H1 (cell line): ENCODE measurements at regions not wholly inside any gene's neighbourhood (a gene's known extent, or its start where the extent isn't known, plus 50 kb on each side); places are given as distances from the start of the nearest gene placed in this dataset.

Experiments used
- CTCF ChIA-PET: fragments of 300-600 bp; sonication (Branson Sonifier 250); formaldehyde crosslinking; loops from one replicate; lab custom pipeline; 2021; ENCODE audit not compliant: partially characterized antibody; lab: Charles Lee
- POLR2A ChIA-PET: fragments of 300-600 bp; sonication (Branson Sonifier 250); formaldehyde crosslinking; loops from one replicate; lab custom pipeline; 2021; ENCODE audit warnings: inconsistent platforms; ENCODE audit not compliant: partially characterized antibody; lab: Charles Lee
- DNase-seq, 2 experiments: peaks; one replicate each; pipeline versions ENCODE4 v3.0.0 to v3.0.0-alpha.2; 2010 to 2022; ENCODE audit warnings: low spot score in 2 of 2, low read depth in 1 of 2, mixed read lengths in 1 of 2
- FAIRE-seq: peaks from 2 replicates; lab custom pipeline; 2011; peaks lifted over from hg19 to GRCh38; lab: Jason Lieb, UNC
- H2AFZ ChIP-seq: 2 replicates; pipeline ENCODE4 v1.8.1; 2012; ENCODE audit warnings: low read length, inconsistent platforms
- H2AK5ac ChIP-seq: 2 replicates; pipeline ENCODE4 v1.6.1; 2013; ENCODE audit warnings: low read depth, low read length
- H2BK120ac ChIP-seq: replicated peaks from 2 replicates; pipeline ENCODE3; 2013; ENCODE audit warnings: low read depth, low read length, inconsistent platforms
- H2BK12ac ChIP-seq: 2 replicates; pipeline ENCODE4 v1.6.1; 2013; ENCODE audit warnings: low read depth, low read length
- H2BK15ac ChIP-seq: 2 replicates; pipeline ENCODE4 v1.6.1; 2013; ENCODE audit warnings: low read length
- H2BK20ac ChIP-seq: 2 replicates; pipeline ENCODE4 v1.6.1; 2013; ENCODE audit warnings: low read length
- H2BK5ac ChIP-seq: 2 replicates; pipeline ENCODE4 v1.6.1; 2013; ENCODE audit warnings: low read depth, low read length
- H3K14ac ChIP-seq: 2 replicates; pipeline ENCODE4 v1.6.1; 2013; ENCODE audit warnings: inconsistent platforms; ENCODE audit not compliant: insufficient read length
- H3K18ac ChIP-seq: 2 replicates; pipeline ENCODE4 v1.6.1; 2013; ENCODE audit warnings: low read length; ENCODE audit errors: extremely low read depth
- H3K23ac ChIP-seq: 2 replicates; pipeline ENCODE4 v1.6.1; 2013; ENCODE audit warnings: inconsistent platforms; ENCODE audit not compliant: insufficient read length
- H3K23me2 ChIP-seq: 2 replicates; pipeline ENCODE4 v1.6.1; 2013; ENCODE audit warnings: low read depth, low read length
- H3K27ac ChIP-seq: 2 replicates; pipeline ENCODE4 v1.6.1; 2011; ENCODE audit warnings: low read depth, low read length, inconsistent platforms
- H3K27me3 ChIP-seq, 4 experiments: replicated peaks in 1 of 4; 1 replicate in 1 of 4; 2 replicates in 3 of 4; pipeline versions ENCODE4 v1.6.1 to v1.8.1; 2011 to 2013; ENCODE audit warnings: low read length in 3 of 4, mild to moderate bottlenecking in 3 of 4, inconsistent platforms in 2 of 4, mixed read lengths in 2 of 4, moderate library complexity in 1 of 4; ENCODE audit not compliant: control insufficient read depth in 3 of 4, insufficient read depth in 3 of 4; ENCODE audit errors: extremely low read depth in 1 of 4
- H3K36me3 ChIP-seq, 4 experiments: 2 replicates each; pipeline versions ENCODE4 v1.6.1 to v1.8.1; 2011 to 2013; ENCODE audit warnings: mild to moderate bottlenecking in 4 of 4, low read length in 3 of 4, moderate library complexity in 2 of 4, control low read depth in 1 of 4, inconsistent platforms in 1 of 4; ENCODE audit not compliant: insufficient read depth in 4 of 4, control insufficient read depth in 2 of 4
- H3K4ac ChIP-seq: replicated peaks from 2 replicates; pipeline ENCODE3; 2013; ENCODE audit warnings: low read length, low read depth, mixed read lengths, inconsistent platforms; ENCODE audit not compliant: insufficient read length
- H3K4me1 ChIP-seq, 4 experiments: replicated peaks in 1 of 4; 1 replicate in 1 of 4; 2 replicates in 3 of 4; pipeline versions ENCODE4 v1.6.1 to v1.8.1; 2011 to 2013; ENCODE audit warnings: low read length in 3 of 4, inconsistent platforms in 2 of 4, mixed read lengths in 1 of 4; ENCODE audit not compliant: insufficient read depth in 4 of 4, control insufficient read depth in 3 of 4
- H3K4me2 ChIP-seq, 2 experiments: 2 replicates each; pipeline versions ENCODE4 v1.6.1 to v1.8.1; 2011 to 2013; ENCODE audit warnings: low read depth in 2 of 2, low read length in 2 of 2, control low read depth in 1 of 2, inconsistent platforms in 1 of 2, mild to moderate bottlenecking in 1 of 2; ENCODE audit not compliant: insufficient read depth in 1 of 2
- H3K4me3 ChIP-seq, 4 experiments: fragments of 200-600, 300-600 bp in 1 of 4; sonication (generic), shearing (Covaris generic), sonication (Bioruptor Twin) in 1 of 4; 2 replicates each; pipeline versions ENCODE4 v1.5.1 to v1.8.1; 2011 to 2016; ENCODE audit warnings: low read length in 4 of 4, low read depth in 3 of 4, control low read depth in 2 of 4, inconsistent platforms in 2 of 4, mild to moderate bottlenecking in 2 of 4, mixed read lengths in 1 of 4, moderate library complexity in 1 of 4; ENCODE audit not compliant: insufficient read depth in 2 of 4; ENCODE audit errors: extremely low read depth in 1 of 4
- H3K56ac ChIP-seq: replicated peaks from 2 replicates; pipeline ENCODE3; 2013; ENCODE audit warnings: low read depth, mild to moderate bottlenecking, mixed read lengths, low read length, inconsistent platforms; ENCODE audit not compliant: insufficient read length
- H3K79me1 ChIP-seq: 2 replicates; pipeline ENCODE4 v1.6.1; 2013; ENCODE audit warnings: low read depth, low read length, control low read depth
- H3K79me2 ChIP-seq, 2 experiments: 2 replicates each; pipeline versions ENCODE4 v1.6.1 to v1.8.1; 2012 to 2013; ENCODE audit warnings: low read length in 2 of 2, mild to moderate bottlenecking in 2 of 2, inconsistent platforms in 1 of 2; ENCODE audit not compliant: insufficient read depth in 2 of 2, control insufficient read depth in 1 of 2
- H3K9ac ChIP-seq, 4 experiments: replicated peaks in 1 of 4; 1 replicate in 1 of 4; 2 replicates in 3 of 4; pipeline versions ENCODE4 v1.6.1 to v1.8.1; 2011 to 2013; ENCODE audit warnings: low read depth in 3 of 4, low read length in 3 of 4, control low read depth in 2 of 4, mild to moderate bottlenecking in 2 of 4, moderate library complexity in 2 of 4, inconsistent platforms in 1 of 4; ENCODE audit errors: extremely low read depth in 1 of 4
- H3K9me3 ChIP-seq, 2 experiments: 2 replicates each; pipeline versions ENCODE4 v1.6.1 to v1.8.1; 2012 to 2013; ENCODE audit warnings: mild to moderate bottlenecking in 2 of 2, moderate library complexity in 2 of 2, control low read depth in 1 of 2, inconsistent platforms in 1 of 2, low read depth in 1 of 2, low read length in 1 of 2, mixed read lengths in 1 of 2; ENCODE audit not compliant: insufficient read depth in 2 of 2
- H4K20me1 ChIP-seq, 2 experiments: replicated peaks in 1 of 2; 2 replicates each; pipeline versions ENCODE3 to v1.8.1; 2011 to 2013; ENCODE audit warnings: inconsistent platforms in 2 of 2, low read length in 2 of 2, mild to moderate bottlenecking in 1 of 2; ENCODE audit not compliant: insufficient read depth in 2 of 2, control insufficient read depth in 1 of 2
- H4K5ac ChIP-seq: 2 replicates; pipeline ENCODE4 v1.6.1; 2013; ENCODE audit warnings: low read length, low read depth, mixed read lengths, inconsistent platforms; ENCODE audit not compliant: insufficient read length
- H4K8ac ChIP-seq: 2 replicates; pipeline ENCODE4 v1.8.0; 2013; ENCODE audit warnings: mild to moderate bottlenecking, moderate library complexity, low read length, inconsistent platforms; ENCODE audit not compliant: insufficient read depth; ENCODE audit errors: extremely low read depth
- H4K91ac ChIP-seq: replicated peaks from 2 replicates; pipeline ENCODE3; 2013; ENCODE audit warnings: low read length, mixed read lengths, inconsistent platforms; ENCODE audit not compliant: insufficient read length
- SIX5 ChIP-seq: IDR thresholded peaks from 2 replicates; pipeline ENCODE4 v1.6.1; 2011; ENCODE audit warnings: mild to moderate bottlenecking, low read depth, low read length
- WGBS, 2 experiments: shearing (Covaris generic) in 1 of 2; methylation state at CpG; one replicate each; pipeline versions ENCODE4 v1.1.6 to v1.1.7; 2013 to 2015; ENCODE audit warnings: low lambda C conversion rate in 2 of 2, mixed read lengths in 2 of 2, inconsistent platforms in 1 of 2, low coverage in 1 of 2, missing lambda C conversion rate in 1 of 2; ENCODE audit not compliant: insufficient replicate concordance in 2 of 2, insufficient coverage in 1 of 2, insufficient read length in 1 of 2; ENCODE audit errors: extremely low coverage in 1 of 2, missing lambda C conversion rate in 1 of 2; 5-methylcytosine and 5-hydroxymethylcytosine counted together

DNA sequence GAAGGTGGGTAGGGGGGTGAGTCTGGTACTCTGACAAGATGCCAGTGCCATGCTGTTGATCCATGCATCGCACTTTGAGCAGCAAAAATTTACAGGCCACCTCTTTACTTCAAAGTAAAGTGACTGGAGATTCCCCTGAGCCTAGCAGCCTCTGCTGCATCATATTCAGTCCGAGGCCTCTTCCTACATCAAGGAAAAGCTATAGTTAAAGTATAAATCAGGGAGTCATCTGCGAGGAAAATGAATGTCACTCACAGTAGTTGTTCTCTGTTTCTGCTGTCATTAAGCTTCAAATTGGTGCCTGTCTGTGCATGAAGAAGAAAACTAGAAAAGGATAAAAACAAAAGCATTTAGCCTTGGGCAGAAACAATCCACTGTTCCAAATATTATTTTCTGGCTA, 706.2 kb downstream of the TBL1XR1 start:
- H3K18ac ChIP-seq = no peak overlapping the region
- H3K56ac ChIP-seq = no peak overlapping the region
- no peaks in the 10 kb centered on the region for H3K36me3 ChIP-seq
- POLR2A ChIA-PET = no interaction called here
- no peaks in the 10 kb centered on the region for H3K27me3 ChIP-seq
- H2BK5ac ChIP-seq = no peak overlapping the region
- WGBS, 2 experiments = 88% methylated on average over 3 of the region's 3 CpGs; no CpG with 5 or more reads in 1 of the 2 experiments
- no peak overlapping the region for H3K14ac ChIP-seq
- no peak overlapping the region for H3K4ac ChIP-seq
- DNase-seq = no peak
- no peak for FAIRE-seq
- H4K20me1 ChIP-seq = no peaks in the 10 kb centered on the region
- H3K79me2 ChIP-seq = no peaks in the 10 kb centered on the region
- H2BK15ac ChIP-seq = no peak overlapping the region
- H3K23me2 ChIP-seq = no peaks in the 10 kb centered on the region
- no peak overlapping the region for H2BK12ac ChIP-seq
- H3K79me1 ChIP-seq = no peaks in the 10 kb centered on the region
- H2AK5ac ChIP-seq = no peak overlapping the region
- no peak overlapping the region for H3K27ac ChIP-seq
- no peak overlapping the region for H4K5ac ChIP-seq
- H2BK120ac ChIP-seq = no peak overlapping the region
- H2BK20ac ChIP-seq = no peak overlapping the region
- H3K4me1 ChIP-seq = no peaks in the 10 kb centered on the region
- H3K4me2 ChIP-seq = no peak overlapping the region
- no peak overlapping the region for H2AFZ ChIP-seq
- H3K9me3 ChIP-seq = no peaks in the 10 kb centered on the region
- no peak overlapping the region for H3K4me3 ChIP-seq
- H3K23ac ChIP-seq = no peak overlapping the region
- H3K9ac ChIP-seq = no peak overlapping the region
- no peak for TF ChIP-seq SIX5
- no peak overlapping the region for H4K91ac ChIP-seq
- CTCF ChIA-PET = interaction anchor here (0.9 kb wide), 1 partner anchor 173 kb away, joined by 3 read pairs; no protein-coding TSS in a partner anchor
- H4K8ac ChIP-seq = no peak overlapping the region
